ENCODE measurements at regions not wholly inside any gene's neighbourhood (a gene's known extent, or its start where the extent isn't known, plus 50 kb on each side); places are given as distances from the start of the nearest gene placed in this dataset.

DNA sequence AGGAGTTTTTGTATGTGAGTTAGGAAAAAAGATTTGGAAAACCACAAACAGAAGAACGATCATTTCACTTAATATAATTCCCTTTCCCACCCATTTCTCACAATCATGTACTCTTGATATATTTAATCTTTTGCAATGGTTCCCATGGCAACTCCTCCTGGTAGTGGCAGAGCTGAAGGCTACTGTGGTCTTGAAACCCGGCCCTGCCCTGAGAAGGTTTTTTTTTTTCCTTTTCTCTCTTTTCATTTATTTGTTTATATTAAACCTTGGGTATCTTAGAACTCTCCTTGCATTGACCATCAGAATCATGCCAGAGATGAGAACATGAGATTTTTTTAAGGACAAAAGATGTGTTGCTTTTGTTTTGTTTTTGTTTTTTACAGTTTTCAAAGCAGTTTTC is 566.1 kb upstream of the NRP1 start:
- ATAC-seq, result peak in 3 of 8 donors; percentile 11 to 48 (median 27)
- peaks cover 0 to 4% (median 0%) of the 10 kb centered on the region in 11 donors for H3K9me3 ChIP-seq
- intact Hi-C loops (cut with DNase I), result no loop called here
- H3K27ac ChIP-seq, result peak overlapping the region in 5 of 10 donors; percentile 9 to 57 (median 48)
- TF ChIP-seq, protein P1, sequence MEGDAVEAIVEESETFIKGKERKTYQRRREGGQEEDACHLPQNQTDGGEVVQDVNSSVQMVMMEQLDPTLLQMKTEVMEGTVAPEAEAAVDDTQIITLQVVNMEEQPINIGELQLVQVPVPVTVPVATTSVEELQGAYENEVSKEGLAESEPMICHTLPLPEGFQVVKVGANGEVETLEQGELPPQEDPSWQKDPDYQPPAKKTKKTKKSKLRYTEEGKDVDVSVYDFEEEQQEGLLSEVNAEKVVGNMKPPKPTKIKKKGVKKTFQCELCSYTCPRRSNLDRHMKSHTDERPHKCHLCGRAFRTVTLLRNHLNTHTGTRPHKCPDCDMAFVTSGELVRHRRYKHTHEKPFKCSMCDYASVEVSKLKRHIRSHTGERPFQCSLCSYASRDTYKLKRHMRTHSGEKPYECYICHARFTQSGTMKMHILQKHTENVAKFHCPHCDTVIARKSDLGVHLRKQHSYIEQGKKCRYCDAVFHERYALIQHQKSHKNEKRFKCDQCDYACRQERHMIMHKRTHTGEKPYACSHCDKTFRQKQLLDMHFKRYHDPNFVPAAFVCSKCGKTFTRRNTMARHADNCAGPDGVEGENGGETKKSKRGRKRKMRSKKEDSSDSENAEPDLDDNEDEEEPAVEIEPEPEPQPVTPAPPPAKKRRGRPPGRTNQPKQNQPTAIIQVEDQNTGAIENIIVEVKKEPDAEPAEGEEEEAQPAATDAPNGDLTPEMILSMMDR (IDR thresholded peaks at IDR 0.05), result no peak
- no peaks in the 10 kb centered on the region for H3K27me3 ChIP-seq
- no peak overlapping the region for H3K4me3 ChIP-seq
- no peaks in the 10 kb centered on the region for H3K36me3 ChIP-seq
- WGBS, 2 donors, result 66 to 68% methylated on average over 2 of the region's 2 CpGs
- no peak for DNase-seq
- peaks cover 0 to 23% (median 12%) of the 10 kb centered on the region in 9 donors for H3K4me1 ChIP-seq

DNA sequence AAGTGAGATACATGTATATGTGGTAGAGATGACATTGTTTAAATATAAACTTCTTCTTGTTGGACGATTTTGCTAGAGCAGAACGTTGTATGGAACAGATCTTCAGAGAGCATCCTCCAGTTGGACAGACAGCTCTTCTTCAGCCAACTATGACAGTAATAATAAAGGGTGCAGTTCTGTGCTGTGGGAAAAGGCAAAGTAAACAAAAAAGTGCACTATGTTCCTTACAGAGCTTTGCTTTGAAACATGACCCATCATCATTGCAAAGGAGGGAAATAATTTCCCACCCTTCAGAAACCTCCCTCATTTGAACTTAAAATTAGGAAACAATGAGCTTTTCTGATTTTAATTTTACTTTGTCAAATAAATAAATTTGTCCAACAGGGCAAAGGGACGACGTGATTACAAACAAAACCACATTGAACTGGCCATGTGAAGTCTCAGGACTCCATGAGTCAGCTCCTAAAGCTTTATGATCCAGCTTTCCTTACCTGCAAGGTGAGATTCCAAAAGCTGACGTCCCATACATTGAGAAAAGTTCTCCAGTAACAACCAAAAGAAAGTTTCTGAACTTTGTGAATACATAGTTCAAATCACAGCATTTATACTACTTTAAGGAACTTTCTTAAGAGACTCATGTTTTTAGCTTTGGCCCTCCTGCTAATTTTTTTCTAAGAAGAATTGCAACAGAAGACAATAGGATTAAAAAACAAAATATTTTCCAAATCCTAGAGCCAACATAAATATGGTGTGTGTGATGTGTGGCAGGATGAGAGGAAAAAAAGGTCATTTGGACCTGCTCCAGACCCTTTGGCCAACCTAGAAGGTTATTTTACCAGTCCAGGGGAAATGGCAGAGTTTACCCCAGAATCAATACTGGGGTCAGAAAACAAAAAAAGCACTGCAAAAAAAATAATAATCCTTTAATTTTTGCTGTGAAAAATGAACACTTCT is 565.4 kb upstream of the NRP1 start:
- intact Hi-C loops (cut with DNase I), result no loop called here
- DNase-seq (no peak), ATAC-seq (peak in 1 of 8 donors; percentile 68)
- peak overlapping the region in 4 of 10 donors; percentile 9 to 55 (median 44) for H3K27ac ChIP-seq
- no peaks in the 10 kb centered on the region for H3K27me3 ChIP-seq
- no peaks in the 10 kb centered on the region for H3K36me3 ChIP-seq
- TF ChIP-seq, protein P1 (IDR thresholded peaks at IDR 0.05), result no peak
- H3K4me1 ChIP-seq, result peaks cover 0 to 23% (median 12%) of the 10 kb centered on the region in 9 donors
- 75 to 76% methylated on average over 5 of the region's 5 CpGs for WGBS, 2 donors
- no peak overlapping the region for H3K4me3 ChIP-seq
- H3K9me3 ChIP-seq, result peaks cover 0 to 4% (median 0%) of the 10 kb centered on the region in 11 donors

DNA sequence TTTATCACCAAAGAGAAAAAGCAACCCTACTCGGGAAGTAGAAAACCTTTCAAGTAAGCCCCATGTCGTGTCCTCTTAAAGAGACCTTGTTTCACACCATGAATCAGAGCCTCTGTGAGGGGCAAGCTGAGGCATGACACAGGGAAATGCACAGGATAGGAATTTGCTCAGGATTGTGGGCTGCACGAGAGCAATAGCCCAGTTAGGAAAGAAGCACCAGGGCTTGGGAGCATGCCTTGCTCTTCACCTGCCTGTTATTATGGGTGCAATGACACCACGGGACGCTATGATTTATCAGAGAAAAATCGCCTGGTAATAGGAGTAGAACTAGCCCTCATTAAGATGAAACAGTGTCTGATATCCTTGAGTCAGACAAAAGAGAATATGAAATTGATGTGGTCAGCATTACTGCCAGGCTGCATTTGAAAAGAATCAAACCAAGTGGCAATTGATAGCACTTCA is 562.9 kb upstream of the NRP1 start:
- 67 to 73% methylated on average over 6 of the region's 6 CpGs for WGBS, 2 donors
- Histone ChIP-seq H3K9me3 (peaks cover 0 to 5% (median 0%) of the 10 kb centered on the region in 11 donors), H3K27me3 (no peaks in the 10 kb centered on the region), H3K36me3 (no peaks in the 10 kb centered on the region), H3K4me1 (peaks cover 0 to 30% (median 12%) of the 10 kb centered on the region in 9 donors), H3K4me3 (no peak overlapping the region), H3K27ac (no peak overlapping the region)
- intact Hi-C loops (cut with DNase I), result no loop called here
- TF ChIP-seq, protein P1 (IDR thresholded peaks at IDR 0.05), result no peak
- DNase-seq (no peak), ATAC-seq (peak in 1 of 8 donors; percentile 42)

DNA sequence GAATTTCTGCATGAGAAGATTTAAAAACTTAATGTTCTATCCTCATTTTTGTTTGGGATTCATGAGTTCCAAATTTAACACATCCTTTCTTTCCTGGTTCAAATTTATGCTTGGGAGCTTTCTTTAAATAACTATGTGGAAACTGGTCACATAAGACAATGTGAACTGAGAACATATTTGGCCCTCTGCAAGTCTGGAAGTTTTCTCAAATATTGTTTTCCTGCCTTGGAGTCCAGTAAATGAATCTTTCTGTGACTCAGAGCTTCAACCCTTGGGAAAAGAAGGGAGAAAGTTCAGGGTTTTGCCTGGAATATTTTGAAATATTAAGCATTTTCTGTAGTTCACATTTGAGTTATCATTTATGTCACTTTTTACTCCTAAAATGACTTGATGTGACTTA is 559.0 kb upstream of the NRP1 start:
- H3K27ac ChIP-seq, result peak overlapping the region in 2 of 10 donors; percentile 54 to 66
- ATAC-seq, result peak in 7 of 8 donors; percentile 62 to 85 (median 67)

More for the DNA sequence above, 559.0 kb upstream of the NRP1 start:
- TF ChIP-seq, protein P1 (IDR thresholded peaks at IDR 0.05), result no peak
- Histone ChIP-seq H3K27me3 (no peaks in the 10 kb centered on the region), H3K36me3 (no peaks in the 10 kb centered on the region), H3K4me3 (no peak overlapping the region), H3K4me1 (peaks cover 0 to 15% (median 0%) of the 10 kb centered on the region in 9 donors), H3K9me3 (peaks cover 0 to 7% (median 0%) of the 10 kb centered on the region in 11 donors)
- intact Hi-C loops (cut with DNase I), result loop anchor here in 1 of 10 donors (5.0 kb wide), 1 partner anchor 561 kb away; the partner anchor contains the start of gene NRP1
- no peak for DNase-seq
